ENCODE measurements at regions not wholly inside any gene's neighbourhood (a gene's known extent, or its start where the extent isn't known, plus 50 kb on each side); places are given as distances from the start of the nearest gene placed in this dataset.

DNA sequence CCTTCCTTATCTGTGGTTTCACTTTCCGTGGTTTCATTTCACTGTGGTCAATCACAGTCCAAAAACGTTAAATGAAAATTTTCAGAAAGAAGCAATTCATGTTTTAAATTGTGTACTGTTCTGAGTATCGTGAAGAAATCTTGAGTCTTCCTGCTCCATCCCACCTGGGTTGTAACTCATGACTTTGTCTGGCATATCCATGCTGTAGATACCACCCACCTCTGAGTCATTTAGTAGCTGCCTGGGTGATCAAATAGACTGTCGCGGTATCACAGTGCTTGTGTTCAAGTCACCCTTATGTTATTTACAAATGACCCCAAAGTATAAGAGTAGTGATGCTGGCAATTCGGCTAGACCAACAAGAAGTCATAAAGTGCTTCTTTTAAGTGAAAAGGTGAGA is 521.2 kb downstream of the AACS start:
- no peak overlapping the region for H3K27ac ChIP-seq

GRCh38 chr12:125593269-125593668 is 528.0 kb downstream of the AACS start:
- Histone ChIP-seq H3K4me3 (no peak overlapping the region), H3K27ac (no peak overlapping the region)
- TF ChIP-seq CTCF (IDR thresholded peaks at IDR 0.05): no peak
- no peak for DNase-seq (ENCODE audit: low spot score)

More for the DNA sequence above, 521.2 kb downstream of the AACS start:
- TF ChIP-seq CTCF (IDR thresholded peaks at IDR 0.05): no peak
- no peak for DNase-seq (ENCODE audit: low spot score)
- H3K4me3 ChIP-seq: no peak overlapping the region

GRCh38 chr12:125604976-125605375 is 539.7 kb downstream of the AACS start:
- H3K4me3 ChIP-seq: no peak overlapping the region
- TF ChIP-seq CTCF (IDR thresholded peaks at IDR 0.05): no peak
- DNase-seq (ENCODE audit: low spot score): no peak
- no peak overlapping the region for H3K27ac ChIP-seq

- H3K27ac ChIP-seq: no peak overlapping the region
- TF ChIP-seq CTCF (IDR thresholded peaks at IDR 0.05): no peak
- no peak overlapping the region for H3K4me3 ChIP-seq
- no peak for DNase-seq (ENCODE audit: low spot score)
These were observed 541.1 kb downstream of the AACS start for GRCh38 chr12:125606312-125606711.

- no peak for DNase-seq (ENCODE audit: low spot score)
- Histone ChIP-seq H3K4me3 (no peak overlapping the region), H3K27ac (no peak overlapping the region)
- no peak for TF ChIP-seq CTCF (IDR thresholded peaks at IDR 0.05)
These were observed 545.1 kb downstream of the AACS start for GRCh38 chr12:125610292-125610691.

GRCh38 chr12:125610971-125611370 is 545.7 kb downstream of the AACS start:
- no peak overlapping the region for H3K4me3 ChIP-seq
- H3K27ac ChIP-seq: no peak overlapping the region
- no peak for TF ChIP-seq CTCF (IDR thresholded peaks at IDR 0.05)
- DNase-seq (ENCODE audit: low spot score): no peak

DNA sequence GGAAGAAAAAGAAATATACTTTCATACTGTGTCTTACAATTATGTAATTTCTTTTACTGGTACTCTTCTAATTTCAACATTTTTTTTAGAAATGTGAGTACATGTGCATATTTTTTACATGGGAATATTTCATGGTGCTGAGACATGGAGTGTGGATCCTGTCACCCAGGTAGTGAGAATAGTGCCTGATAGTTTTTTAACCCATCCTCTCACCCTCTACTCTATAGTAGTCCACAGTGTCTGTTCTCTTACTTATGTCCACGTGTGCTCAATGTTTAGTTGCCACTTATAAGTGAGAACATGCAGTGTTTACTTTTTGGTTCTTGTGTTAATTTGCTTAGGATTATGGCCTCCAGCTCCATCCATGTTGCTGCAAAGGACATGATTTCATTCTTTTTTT is 548.8 kb downstream of the AACS start:
- Histone ChIP-seq H3K27ac (no peak overlapping the region), H3K4me3 (no peak overlapping the region)
- no peak for TF ChIP-seq CTCF (IDR thresholded peaks at IDR 0.05)
- no peak for DNase-seq (ENCODE audit: low spot score)

Data from coronary artery (tissue), 2 donors.